Choroid plexus epithelial cell (primary cell): ENCODE measurements at regions not wholly inside any gene's neighbourhood (a gene's known extent, or its start where the extent isn't known, plus 50 kb on each side); places are given as distances from the start of the nearest gene placed in this dataset.
A peak's percentile ranks its signal among the peaks of the same experiment; 100 is the strongest.

Experiments used
- DNase-seq: peaks from one replicate; pipeline ENCODE4 v3.0.0-alpha.2; 2010; ENCODE audit warnings: low read depth
- H3K4me3 ChIP-seq: 2 replicates; pipeline ENCODE4 v1.5.1; 2011; ENCODE audit warnings: low read depth, mild to moderate bottlenecking, control low read depth, low read length, moderate library complexity
- TF ChIP-seq, protein P1 (sequence below): conservative IDR thresholded peaks from 2 replicates; pipeline ENCODE4 v1.5.1; 2011; ENCODE audit warnings: low read depth, mild to moderate bottlenecking, control low read depth, inconsistent platforms, low read length, moderate library complexity

DNA sequence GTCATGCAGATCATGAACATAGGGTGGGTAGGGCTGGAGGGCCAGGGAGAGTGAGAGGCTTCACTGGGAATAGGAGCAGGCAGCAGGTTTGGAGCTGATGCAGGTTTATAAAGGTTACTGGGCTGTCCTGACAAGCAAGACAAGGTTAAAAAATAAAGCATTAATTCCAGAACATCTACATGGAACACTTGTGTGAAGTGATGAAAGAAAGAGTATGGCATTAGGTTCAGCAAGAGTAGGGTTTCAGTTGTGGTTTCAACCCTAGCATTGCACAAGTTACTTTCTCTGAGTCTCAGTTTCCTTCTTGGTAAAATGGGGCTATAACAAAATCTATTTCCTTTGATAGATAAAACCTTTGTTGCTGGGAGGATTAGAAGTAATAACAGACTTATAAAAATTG is 114.6 kb upstream of the SESN3 start:
- TF ChIP-seq, protein P1, sequence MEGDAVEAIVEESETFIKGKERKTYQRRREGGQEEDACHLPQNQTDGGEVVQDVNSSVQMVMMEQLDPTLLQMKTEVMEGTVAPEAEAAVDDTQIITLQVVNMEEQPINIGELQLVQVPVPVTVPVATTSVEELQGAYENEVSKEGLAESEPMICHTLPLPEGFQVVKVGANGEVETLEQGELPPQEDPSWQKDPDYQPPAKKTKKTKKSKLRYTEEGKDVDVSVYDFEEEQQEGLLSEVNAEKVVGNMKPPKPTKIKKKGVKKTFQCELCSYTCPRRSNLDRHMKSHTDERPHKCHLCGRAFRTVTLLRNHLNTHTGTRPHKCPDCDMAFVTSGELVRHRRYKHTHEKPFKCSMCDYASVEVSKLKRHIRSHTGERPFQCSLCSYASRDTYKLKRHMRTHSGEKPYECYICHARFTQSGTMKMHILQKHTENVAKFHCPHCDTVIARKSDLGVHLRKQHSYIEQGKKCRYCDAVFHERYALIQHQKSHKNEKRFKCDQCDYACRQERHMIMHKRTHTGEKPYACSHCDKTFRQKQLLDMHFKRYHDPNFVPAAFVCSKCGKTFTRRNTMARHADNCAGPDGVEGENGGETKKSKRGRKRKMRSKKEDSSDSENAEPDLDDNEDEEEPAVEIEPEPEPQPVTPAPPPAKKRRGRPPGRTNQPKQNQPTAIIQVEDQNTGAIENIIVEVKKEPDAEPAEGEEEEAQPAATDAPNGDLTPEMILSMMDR, result no peak
- H3K4me3 ChIP-seq, result no peak overlapping the region
- no peak for DNase-seq

DNA sequence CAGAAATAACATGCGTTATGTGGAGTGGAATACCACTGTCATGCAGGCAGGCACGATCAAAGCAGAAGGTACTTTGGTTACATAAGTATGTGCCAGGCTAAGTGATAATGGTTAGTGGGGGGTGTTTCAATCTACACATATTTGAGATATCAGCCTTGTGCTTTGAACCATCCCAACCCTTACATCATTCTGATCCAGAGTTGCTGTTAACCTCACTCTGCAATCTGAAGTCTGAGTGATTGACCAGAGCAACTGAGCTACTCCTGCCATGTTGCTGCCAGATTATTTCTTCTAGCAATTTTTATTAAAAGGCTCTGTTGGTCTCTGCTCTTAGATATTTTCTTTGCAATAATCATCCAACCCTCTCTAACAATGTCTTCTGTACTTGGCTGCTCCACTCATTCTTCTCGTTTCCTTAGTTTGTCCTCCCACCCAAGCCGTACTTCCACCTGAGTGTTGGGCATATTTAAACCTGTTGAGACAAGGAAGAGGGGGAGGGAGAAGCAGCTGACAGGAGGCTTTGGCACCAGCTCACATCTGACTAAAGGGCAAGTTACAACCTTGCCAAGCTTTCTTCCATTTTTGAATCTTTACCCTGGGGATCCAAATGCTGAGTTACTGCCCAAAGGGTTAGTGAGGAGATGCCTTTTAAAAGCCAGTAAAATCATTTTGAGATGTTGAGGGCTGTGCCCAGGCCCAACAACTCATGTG is 114.1 kb upstream of the SESN3 start:
- TF ChIP-seq, protein P1, result no peak
- DNase-seq, result no peak
- H3K4me3 ChIP-seq, result no peak overlapping the region

DNA sequence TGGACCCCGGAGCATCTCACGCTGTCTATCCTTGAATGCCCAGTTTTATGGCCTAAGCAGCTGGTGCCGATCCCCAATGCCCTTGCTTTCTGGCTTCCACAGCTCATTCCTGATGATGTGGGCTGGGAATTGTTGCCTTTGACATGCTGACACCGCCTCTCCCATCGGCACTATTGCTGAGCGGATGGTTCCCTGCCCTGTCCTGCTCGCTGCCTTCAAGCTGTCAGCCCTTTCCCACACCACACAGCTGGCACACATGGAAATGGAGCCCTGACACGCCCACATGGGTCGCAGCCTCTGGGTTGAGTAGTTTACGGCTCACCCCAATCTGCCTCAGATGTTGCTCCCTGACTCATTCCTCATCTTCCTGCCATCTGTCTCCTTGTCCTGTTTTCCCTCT is 110.2 kb upstream of the SESN3 start:
- H3K4me3 ChIP-seq, result no peak overlapping the region
- no peak for DNase-seq
- TF ChIP-seq, protein P1, result no peak

GRCh38 chr11:95339086-95339901 is 108.3 kb upstream of the SESN3 start:
- H3K4me3 ChIP-seq, result no peak overlapping the region
- DNase-seq, result no peak
- TF ChIP-seq, protein P1, result no peak

- DNase-seq, result peak; percentile 72
- H3K4me3 ChIP-seq, result no peak overlapping the region
- TF ChIP-seq, protein P1, result no peak
Observed at GRCh38 chr11:95338430-95338991, 107.5 kb upstream of the SESN3 start.

DNA sequence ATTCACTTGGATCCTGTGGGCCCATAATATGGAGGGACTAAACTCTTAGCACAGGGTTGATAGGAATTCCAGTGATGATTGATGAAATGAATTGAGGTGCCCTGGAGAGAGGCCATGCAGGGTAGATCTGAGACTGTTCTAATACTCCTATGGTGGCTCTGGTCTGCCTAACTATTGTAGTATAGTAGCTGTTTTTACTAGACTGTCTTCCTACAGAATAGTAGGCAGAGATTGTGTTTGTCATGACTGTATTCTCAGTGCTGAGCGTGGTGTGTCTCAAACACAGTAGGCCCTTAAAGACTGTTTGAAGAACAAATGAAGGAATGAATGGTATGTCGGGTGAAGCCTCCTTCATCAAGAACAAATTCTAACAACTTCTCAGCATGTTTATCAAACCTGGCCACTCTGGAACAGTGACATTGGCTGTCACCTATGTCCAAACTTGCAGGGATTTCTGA is 107.0 kb upstream of the SESN3 start:
- DNase-seq, result no peak
- TF ChIP-seq, protein P1, result no peak
- H3K4me3 ChIP-seq, result no peak overlapping the region
